RWPE1 (cell line): ENCODE measurements at regions not wholly inside any gene's neighbourhood (a gene's known extent, or its start where the extent isn't known, plus 50 kb on each side); places are given as distances from the start of the nearest gene placed in this dataset.
A peak's percentile ranks its signal among the peaks of the same experiment; 100 is the strongest.

Source experiments
- CTCF ChIA-PET: fragments of 350-600 bp; sonication (Branson Sonifier 250); formaldehyde crosslinking; extraction: SDS; loops from one replicate; lab custom pipeline; 2021; lab: Yijun Ruan, JAX
- POLR2A ChIA-PET: fragments of 400-600 bp; formaldehyde crosslinking; extraction: SDS; loops from one replicate; lab custom pipeline; 2020; ENCODE audit warnings: antibody characterized with exemption; ENCODE audit not compliant: low non-redundant PET; lab: Yijun Ruan, JAX
- DNase-seq: peaks from one replicate; pipeline ENCODE4 v3.0.0; 2012; ENCODE audit warnings: low spot score
- H3K27ac ChIP-seq: fragments of 450-650 bp; 2 replicates; pipeline ENCODE4 v1.5.1; 2017
- CTCF ChIP-seq: fragments of 450-650 bp; conservative IDR thresholded peaks from 2 replicates; pipeline ENCODE4 v1.5.1; 2017; ENCODE audit warnings: low read depth, mild to moderate bottlenecking

GRCh38 chr10:69715156-69715898 lies 85.3 kb downstream of the FAM241B start:
- TF ChIP-seq CTCF: no peak
- CTCF ChIA-PET: interaction anchor here (0.5 to 5.9 kb wide), 8 partner anchors 13 to 200 kb away, joined by 3 to 33 read pairs (median 4); no protein-coding TSS in a partner anchor
- H3K27ac ChIP-seq: no peak overlapping the region
- POLR2A ChIA-PET: no interaction called here
- DNase-seq: no peak

GRCh38 chr10:69715899-69716606 lies 85.7 kb upstream of the COL13A1 start:
- no peak for DNase-seq
- CTCF ChIA-PET: interaction anchor here (0.6 to 5.9 kb wide), 19 partner anchors 8 to 1235 kb away, joined by 3 to 33 read pairs (median 4); no protein-coding TSS in a partner anchor
- no peak overlapping the region for H3K27ac ChIP-seq
- POLR2A ChIA-PET: no interaction called here
- TF ChIP-seq CTCF: no peak

GRCh38 chr10:69716711-69717560 lies 84.8 kb upstream of the COL13A1 start:
- POLR2A ChIA-PET: no interaction called here
- no peak overlapping the region for H3K27ac ChIP-seq

GRCh38 chr10:69718951-69719350 lies 82.8 kb upstream of the COL13A1 start:
- POLR2A ChIA-PET: no interaction called here

More at GRCh38 chr10:69716711-69717560, 84.8 kb upstream of the COL13A1 start:
- CTCF ChIA-PET: interaction anchor here (0.5 to 5.9 kb wide), 20 partner anchors 9 to 1234 kb away, joined by 3 to 33 read pairs (median 4); no protein-coding TSS in a partner anchor
- peak; percentile 84 for DNase-seq
- peak; percentile 65 for TF ChIP-seq CTCF

GRCh38 chr10:69721690-69722310 lies 79.9 kb upstream of the COL13A1 start:
- POLR2A ChIA-PET: no interaction called here
- no peak overlapping the region for H3K27ac ChIP-seq
- no peak for DNase-seq

More at GRCh38 chr10:69718951-69719350, 82.8 kb upstream of the COL13A1 start:
- H3K27ac ChIP-seq: no peak overlapping the region
- DNase-seq: no peak
- no peak for TF ChIP-seq CTCF
- CTCF ChIA-PET: interaction anchor here (0.5 to 0.6 kb wide), 2 partner anchors 82 to 111 kb away, joined by 3 read pairs; no protein-coding TSS in a partner anchor

More at GRCh38 chr10:69721690-69722310, 79.9 kb upstream of the COL13A1 start:
- CTCF ChIA-PET: interaction anchor here (0.5 kb wide), 1 partner anchor 12 kb away, joined by 4 read pairs; no protein-coding TSS in a partner anchor
- no peak for TF ChIP-seq CTCF
